HepG2 (cell line): ENCODE measurements at regions not wholly inside any gene's neighbourhood (a gene's known extent, or its start where the extent isn't known, plus 50 kb on each side); places are given as distances from the start of the nearest gene placed in this dataset.

Experiments
- FOSL2 ChIP-seq: sonication (generic); formaldehyde crosslinking; IDR thresholded peaks from 2 replicates; pipeline ENCODE4 v1.4.0; 2020; ENCODE audit warnings: missing genetic modification reagents
- TF ChIP-seq, protein P1 (sequence below): sonication (generic); formaldehyde crosslinking; IDR thresholded peaks from 2 replicates; pipeline ENCODE4 v1.5.0; 2020; ENCODE audit warnings: mild to moderate bottlenecking, missing genetic modification reagents, moderate library complexity
- TF ChIP-seq, protein P2 (sequence below): sonication (generic); formaldehyde crosslinking; IDR thresholded peaks from 2 replicates; pipeline ENCODE4; 2020; ENCODE audit warnings: missing genetic modification reagents, mild to moderate bottlenecking, borderline replicate concordance

DNA sequence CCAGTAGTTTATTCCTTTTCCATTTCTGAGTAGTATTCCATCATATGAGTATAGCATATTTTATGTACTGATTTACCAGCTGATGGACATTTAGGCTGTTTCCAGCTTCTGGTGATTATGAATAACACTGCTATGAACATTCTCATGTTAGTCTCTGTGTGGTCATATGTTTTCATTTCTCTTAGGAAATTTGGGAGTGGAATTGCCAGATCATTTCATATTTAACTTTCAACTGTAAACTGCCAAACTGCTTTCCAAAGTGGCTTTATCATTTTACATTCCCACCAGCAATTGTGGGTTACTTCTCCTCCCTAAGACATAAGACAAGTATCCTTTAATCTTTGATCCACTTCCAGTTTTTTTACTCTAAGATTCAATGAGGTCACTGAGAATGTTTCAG is 85.7 kb upstream of the RALGPS2 start:
- TF ChIP-seq, protein P1, sequence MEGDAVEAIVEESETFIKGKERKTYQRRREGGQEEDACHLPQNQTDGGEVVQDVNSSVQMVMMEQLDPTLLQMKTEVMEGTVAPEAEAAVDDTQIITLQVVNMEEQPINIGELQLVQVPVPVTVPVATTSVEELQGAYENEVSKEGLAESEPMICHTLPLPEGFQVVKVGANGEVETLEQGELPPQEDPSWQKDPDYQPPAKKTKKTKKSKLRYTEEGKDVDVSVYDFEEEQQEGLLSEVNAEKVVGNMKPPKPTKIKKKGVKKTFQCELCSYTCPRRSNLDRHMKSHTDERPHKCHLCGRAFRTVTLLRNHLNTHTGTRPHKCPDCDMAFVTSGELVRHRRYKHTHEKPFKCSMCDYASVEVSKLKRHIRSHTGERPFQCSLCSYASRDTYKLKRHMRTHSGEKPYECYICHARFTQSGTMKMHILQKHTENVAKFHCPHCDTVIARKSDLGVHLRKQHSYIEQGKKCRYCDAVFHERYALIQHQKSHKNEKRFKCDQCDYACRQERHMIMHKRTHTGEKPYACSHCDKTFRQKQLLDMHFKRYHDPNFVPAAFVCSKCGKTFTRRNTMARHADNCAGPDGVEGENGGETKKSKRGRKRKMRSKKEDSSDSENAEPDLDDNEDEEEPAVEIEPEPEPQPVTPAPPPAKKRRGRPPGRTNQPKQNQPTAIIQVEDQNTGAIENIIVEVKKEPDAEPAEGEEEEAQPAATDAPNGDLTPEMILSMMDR (CRISPR knock-in tag), result no peak
- TF ChIP-seq, protein P2, sequence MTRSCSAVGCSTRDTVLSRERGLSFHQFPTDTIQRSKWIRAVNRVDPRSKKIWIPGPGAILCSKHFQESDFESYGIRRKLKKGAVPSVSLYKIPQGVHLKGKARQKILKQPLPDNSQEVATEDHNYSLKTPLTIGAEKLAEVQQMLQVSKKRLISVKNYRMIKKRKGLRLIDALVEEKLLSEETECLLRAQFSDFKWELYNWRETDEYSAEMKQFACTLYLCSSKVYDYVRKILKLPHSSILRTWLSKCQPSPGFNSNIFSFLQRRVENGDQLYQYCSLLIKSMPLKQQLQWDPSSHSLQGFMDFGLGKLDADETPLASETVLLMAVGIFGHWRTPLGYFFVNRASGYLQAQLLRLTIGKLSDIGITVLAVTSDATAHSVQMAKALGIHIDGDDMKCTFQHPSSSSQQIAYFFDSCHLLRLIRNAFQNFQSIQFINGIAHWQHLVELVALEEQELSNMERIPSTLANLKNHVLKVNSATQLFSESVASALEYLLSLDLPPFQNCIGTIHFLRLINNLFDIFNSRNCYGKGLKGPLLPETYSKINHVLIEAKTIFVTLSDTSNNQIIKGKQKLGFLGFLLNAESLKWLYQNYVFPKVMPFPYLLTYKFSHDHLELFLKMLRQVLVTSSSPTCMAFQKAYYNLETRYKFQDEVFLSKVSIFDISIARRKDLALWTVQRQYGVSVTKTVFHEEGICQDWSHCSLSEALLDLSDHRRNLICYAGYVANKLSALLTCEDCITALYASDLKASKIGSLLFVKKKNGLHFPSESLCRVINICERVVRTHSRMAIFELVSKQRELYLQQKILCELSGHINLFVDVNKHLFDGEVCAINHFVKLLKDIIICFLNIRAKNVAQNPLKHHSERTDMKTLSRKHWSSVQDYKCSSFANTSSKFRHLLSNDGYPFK (CRISPR knock-in tag), result no peak
- TF ChIP-seq FOSL2 (CRISPR knock-in tag), result no peak
